Stomach (tissue), 4 donors: ENCODE measurements at regions not wholly inside any gene's neighbourhood (a gene's known extent, or its start where the extent isn't known, plus 50 kb on each side); places are given as distances from the start of the nearest gene placed in this dataset.

ENCODE experiments used
- CTCF ChIP-seq, 7 experiments: fragments of 450-650 bp in 4 of 7; fragments of 200-600 bp in 3 of 7; sonication (generic) in 3 of 7; IDR thresholded peaks; one replicate each; pipeline ENCODE4 v1.5.1; 2016 to 2019; ENCODE audit warnings: antibody characterized with exemption in 7 of 7, control low read depth in 2 of 7, mild to moderate bottlenecking in 1 of 7
- POLR2AphosphoS5 ChIP-seq, 3 donors: sonication (generic); formaldehyde crosslinking; IDR thresholded peaks; one replicate each; pipeline ENCODE4 v1.6.1; 2016; ENCODE audit warnings: antibody characterized with exemption in 3 of 3

- TF ChIP-seq CTCF (IDR thresholded peaks at IDR 0.05): no peak
- TF ChIP-seq POLR2AphosphoS5 (IDR thresholded peaks at IDR 0.05): no peak
Observed at GRCh38 chr4:83757121-83757621, 221.3 kb downstream of the GPAT3 start.
